CD4-positive, alpha-beta T cell treated with Interleukin-17A for 4 hours (primary cell): ENCODE measurements at regions not wholly inside any gene's neighbourhood (a gene's known extent, or its start where the extent isn't known, plus 50 kb on each side); places are given as distances from the start of the nearest gene placed in this dataset.
"Not testable (repeated sequence)": the region's sequence is repeated elsewhere in the genome, so short reads cannot be mapped to it uniquely, and the experiment has no call there.

Experiments used
- DNase-seq: peaks from one replicate; pipeline ENCODE4 v3.0.0-alpha.2; 2020; ENCODE audit warnings: mixed read lengths

- no peak for DNase-seq
Measured at GRCh38 chr7:36040679-36041078, 112.4 kb upstream of the EEPD1 start.

- DNase-seq, result no peak
Measured at GRCh38 chr7:36044101-36044892, 108.8 kb upstream of the EEPD1 start.

GRCh38 chr7:36045326-36045725 lies 107.7 kb upstream of the EEPD1 start:
- DNase-seq, result no peak

- no peak for DNase-seq
Measured at GRCh38 chr7:36045830-36046341, 107.2 kb upstream of the EEPD1 start.

- no peak for DNase-seq
Measured at GRCh38 chr7:36047091-36047658, 105.9 kb upstream of the EEPD1 start.

- DNase-seq, result no peak
Measured at GRCh38 chr7:36048141-36048901, 104.7 kb upstream of the EEPD1 start.

- no peak for DNase-seq
Measured at GRCh38 chr7:36048902-36049240, 104.2 kb upstream of the EEPD1 start.

GRCh38 chr7:36051501-36051900 lies 101.6 kb upstream of the EEPD1 start:
- no peak for DNase-seq

- no peak for DNase-seq
Measured at GRCh38 chr7:36053589-36053988, 99.5 kb upstream of the EEPD1 start.

GRCh38 chr7:36054637-36055036 lies 98.4 kb upstream of the EEPD1 start:
- no peak for DNase-seq

GRCh38 chr7:36055207-36055606 lies 97.8 kb upstream of the EEPD1 start:
- no peak for DNase-seq

GRCh38 chr7:36057323-36057722 lies 95.7 kb upstream of the EEPD1 start:
- no peak for DNase-seq

- no peak for DNase-seq
Measured at GRCh38 chr7:36058020-36058592, 94.9 kb upstream of the EEPD1 start.

GRCh38 chr7:36060388-36060787 lies 92.7 kb upstream of the EEPD1 start:
- DNase-seq, result not testable (repeated sequence)

- no peak for DNase-seq
Measured at GRCh38 chr7:36062154-36062815, 90.8 kb upstream of the EEPD1 start.

GRCh38 chr7:36064676-36065075 lies 88.4 kb upstream of the EEPD1 start:
- no peak for DNase-seq

- not testable (repeated sequence) for DNase-seq
Measured at GRCh38 chr7:36065563-36066342, 87.3 kb upstream of the EEPD1 start.

- no peak for DNase-seq
Measured at GRCh38 chr7:36066343-36066664, 86.8 kb upstream of the EEPD1 start.

- no peak for DNase-seq
Measured at GRCh38 chr7:36070230-36070629, 82.8 kb upstream of the EEPD1 start.

GRCh38 chr7:36071605-36072004 lies 81.4 kb upstream of the EEPD1 start:
- no peak for DNase-seq

GRCh38 chr7:36072620-36073019 lies 80.4 kb upstream of the EEPD1 start:
- DNase-seq, result no peak

GRCh38 chr7:36075561-36075960 lies 77.5 kb upstream of the EEPD1 start:
- DNase-seq, result no peak
